Left ventricle myocardium superior (tissue), 1 donor: ENCODE measurements at regions not wholly inside any gene's neighbourhood (a gene's known extent, or its start where the extent isn't known, plus 50 kb on each side); places are given as distances from the start of the nearest gene placed in this dataset.
"Not testable (repeated sequence)": the region's sequence is repeated elsewhere in the genome, so short reads cannot be mapped to it uniquely, and the experiment has no call there.

Source experiments
- ATAC-seq: fragments of 200-7000 bp; cut with Tn5 transposase; one replicate; pipeline ENCODE4 v1.9.1; 2020; ENCODE audit warnings: mild to moderate bottlenecking, moderate library complexity
- DNase-seq: peaks from one replicate; pipeline ENCODE4 v3.0.0-alpha.2; 2020
- intact Hi-C: fragments of 100-400 bp; cut with micrococcal nuclease; formaldehyde crosslinking; loops from one replicate; pipeline ENCODE4 v1.11.0; 2022
- donor health status: DM: no; HTN: yes; CAD: no; lungs with severe emphysema.

DNA sequence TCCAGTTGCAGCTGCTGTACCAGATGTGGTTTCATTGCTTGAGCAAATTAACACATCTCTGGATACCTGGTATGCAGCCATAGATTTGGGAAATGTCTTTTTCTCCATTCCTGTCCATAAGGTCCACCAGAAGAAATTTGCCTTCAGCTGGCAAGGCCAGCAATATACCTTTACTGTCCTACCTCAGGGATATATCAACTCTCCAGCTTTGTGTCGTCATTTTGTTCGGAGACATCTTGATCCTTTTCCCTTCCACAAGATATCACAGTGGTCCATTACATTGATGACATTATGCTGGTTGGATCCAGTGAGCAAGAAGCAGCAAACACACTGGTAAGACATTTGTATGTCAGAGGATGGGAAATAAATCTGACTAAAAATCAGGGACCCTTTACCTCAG lies 576.1 kb upstream of the FBXO33 start:
- DNase-seq, intact Hi-C loops, ATAC-seq: not testable (repeated sequence)

DNA sequence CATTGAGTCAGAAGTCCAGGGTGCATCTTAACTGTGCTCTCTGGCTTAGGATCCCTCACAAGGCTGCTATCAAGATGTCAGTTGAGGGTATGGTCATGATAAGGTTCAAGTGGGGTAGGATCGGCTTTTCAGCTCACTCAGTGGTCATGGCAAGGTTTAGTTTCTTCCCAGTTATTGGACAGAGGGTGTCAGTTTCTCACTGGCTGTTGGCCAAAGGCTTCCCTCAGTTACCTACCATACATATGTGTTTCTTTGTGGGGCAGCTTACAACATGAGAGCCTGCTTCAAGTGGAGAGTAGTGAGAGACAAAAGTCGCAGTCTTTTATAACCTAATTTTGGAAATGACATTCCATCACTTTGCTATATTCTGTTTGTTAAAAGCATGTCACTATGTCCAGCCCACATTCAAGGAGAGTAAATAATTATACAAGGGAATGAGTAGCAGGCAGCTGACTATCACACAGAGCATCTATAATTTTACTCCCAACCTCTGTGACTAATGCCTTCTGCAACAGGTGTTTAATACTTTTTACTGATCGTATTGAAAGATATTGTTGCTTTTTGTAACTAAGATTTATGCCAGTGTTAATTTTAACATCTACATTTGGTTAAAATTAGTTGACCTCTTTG lies 572.8 kb upstream of the FBXO33 start:
- intact Hi-C loops = no loop called here
- no peak for DNase-seq
- ATAC-seq = no peak

- no peak for ATAC-seq
These were observed 571.5 kb upstream of the FBXO33 start for GRCh38 chr14:40003773-40004172.

DNA sequence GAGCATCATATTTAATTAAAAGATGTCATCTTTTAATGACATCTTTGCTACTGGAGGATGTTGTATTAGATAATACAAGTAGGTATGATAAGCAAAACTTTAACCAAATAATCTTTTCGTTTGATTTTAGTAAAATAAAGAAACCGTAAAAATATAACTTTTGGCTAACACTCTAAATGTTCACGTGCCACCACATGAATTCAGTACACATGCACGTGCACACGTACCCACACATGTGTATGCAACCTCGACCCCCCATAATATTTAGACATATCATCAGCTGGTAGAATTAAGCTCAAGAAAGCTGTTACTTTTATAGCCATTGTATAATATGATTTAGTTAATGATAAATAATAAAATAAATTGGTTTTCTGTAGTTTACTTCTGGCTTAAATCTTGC lies 566.6 kb upstream of the FBXO33 start:
- intact Hi-C loops = no loop called here

More at GRCh38 chr14:40003773-40004172, 571.5 kb upstream of the FBXO33 start:
- intact Hi-C loops = no loop called here
- no peak for DNase-seq

DNA sequence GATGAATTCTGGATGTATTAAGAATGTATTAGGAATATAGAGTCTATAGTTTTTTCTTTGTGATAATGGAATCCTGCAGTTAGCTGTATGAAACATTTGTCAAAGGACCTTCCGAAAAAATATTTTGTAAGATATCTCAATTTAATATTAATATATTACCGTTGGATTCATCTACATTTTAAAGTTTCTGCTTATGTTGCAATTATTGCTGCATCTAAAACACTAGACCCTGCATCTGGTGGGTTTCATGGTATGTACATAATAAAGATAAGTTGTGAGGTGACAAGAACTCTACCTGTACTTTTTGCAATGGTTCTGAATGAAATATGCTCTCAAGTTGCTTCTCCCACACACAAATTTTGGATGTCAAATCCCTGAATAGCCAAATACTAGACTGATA lies 565.9 kb upstream of the FBXO33 start:
- DNase-seq (no peak), ATAC-seq (no peak)
- intact Hi-C loops = no loop called here

More for the DNA sequence above, 566.6 kb upstream of the FBXO33 start:
- no peak for DNase-seq
- no peak for ATAC-seq

DNA sequence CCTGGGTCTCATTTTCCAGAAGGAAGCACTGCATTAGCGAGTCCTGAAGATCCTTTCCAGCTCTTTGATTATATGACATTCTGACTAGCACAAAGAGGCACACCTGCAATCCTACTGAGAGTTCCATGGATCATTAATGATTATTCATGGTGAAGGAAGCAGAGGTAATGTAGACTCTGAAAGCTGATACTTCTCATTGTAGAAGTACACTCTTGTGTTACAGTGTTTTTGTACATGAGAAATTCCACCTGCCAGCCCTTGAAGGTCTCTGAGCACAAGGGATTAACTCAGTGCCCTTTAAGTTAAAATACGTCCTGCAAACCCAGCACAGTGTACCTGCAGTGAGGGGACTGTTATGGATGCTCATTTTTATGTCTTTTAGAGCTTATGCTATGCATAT lies 558.8 kb upstream of the FBXO33 start:
- ATAC-seq (no peak), DNase-seq (no peak)
- intact Hi-C loops = no loop called here

DNA sequence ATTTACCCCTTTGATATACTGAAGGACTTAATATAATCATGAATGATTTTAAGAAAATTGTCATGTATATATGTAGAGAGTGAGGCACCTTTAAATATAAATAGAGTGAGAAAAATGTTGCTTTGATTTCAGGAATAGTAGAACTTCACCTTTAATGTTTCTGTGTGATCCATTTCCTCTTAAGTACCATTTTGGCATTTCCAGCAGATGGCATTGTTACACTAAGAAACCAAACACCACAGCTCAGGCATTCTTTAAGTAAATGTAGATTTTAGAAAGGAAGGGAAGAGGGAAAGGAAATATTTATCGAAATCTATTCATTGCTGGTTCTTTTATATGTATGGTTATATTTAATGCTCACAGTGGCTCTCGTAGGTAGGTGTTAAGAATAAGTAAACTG lies 556.7 kb upstream of the FBXO33 start:
- intact Hi-C loops = no loop called here
- no peak for DNase-seq
- ATAC-seq = no peak

- ATAC-seq = no peak
- intact Hi-C loops = no loop called here
- no peak for DNase-seq
These were observed 552.1 kb upstream of the FBXO33 start for GRCh38 chr14:39984323-39984722.

GRCh38 chr14:39977198-39977597 lies 545.0 kb upstream of the FBXO33 start:
- DNase-seq (no peak), ATAC-seq (no peak)
- intact Hi-C loops = no loop called here

- no peak for DNase-seq
- intact Hi-C loops = no loop called here
- ATAC-seq = no peak
These were observed 541.8 kb upstream of the FBXO33 start for GRCh38 chr14:39974036-39974435.

GRCh38 chr14:39972704-39973103 lies 540.5 kb upstream of the FBXO33 start:
- ATAC-seq = no peak
- intact Hi-C loops = no loop called here
- no peak for DNase-seq

GRCh38 chr14:39967885-39968284 lies 535.7 kb upstream of the FBXO33 start:
- intact Hi-C loops = no loop called here
- DNase-seq (no peak), ATAC-seq (no peak)

GRCh38 chr14:39957987-39958386 lies 525.8 kb upstream of the FBXO33 start:
- intact Hi-C loops = no loop called here
- no peak for ATAC-seq
- DNase-seq = no peak

DNA sequence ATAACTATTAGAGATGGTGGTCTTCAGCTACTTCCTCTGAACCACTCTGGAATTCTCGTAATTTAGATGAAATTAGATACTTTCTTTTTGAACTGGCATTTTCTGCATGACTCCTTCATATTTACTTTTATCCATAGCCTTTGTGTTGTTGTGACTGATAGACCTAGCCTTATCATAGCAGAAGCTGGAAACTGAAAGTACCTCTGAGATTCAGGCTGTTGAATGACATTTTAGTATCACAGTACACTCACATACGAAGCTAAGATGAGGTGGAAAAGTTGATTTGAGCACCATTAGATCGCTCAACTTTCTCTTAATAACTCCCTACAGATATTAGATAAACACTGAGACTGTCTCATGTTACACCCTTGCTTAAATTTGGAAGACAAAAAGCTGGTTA lies 525.1 kb upstream of the FBXO33 start:
- DNase-seq (no peak), ATAC-seq (no peak)
- intact Hi-C loops = no loop called here

DNA sequence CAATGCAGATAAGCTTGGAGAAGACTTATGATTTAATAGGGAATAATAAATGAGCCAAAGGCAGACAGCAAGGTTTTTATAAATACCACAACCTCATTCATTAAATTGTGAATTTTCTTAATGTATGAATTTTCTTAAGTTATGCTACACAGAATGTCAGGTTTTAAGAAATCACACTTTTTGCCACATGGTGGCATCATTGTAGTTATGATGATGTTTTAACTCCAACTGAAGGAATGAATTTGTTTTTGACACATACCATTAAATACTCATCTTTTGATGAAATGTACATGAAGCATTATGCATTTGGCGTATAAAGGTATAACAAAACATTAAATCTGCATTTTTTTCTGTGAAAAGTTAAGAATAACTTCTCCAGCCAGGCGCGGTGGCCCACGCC lies 524.1 kb upstream of the FBXO33 start:
- intact Hi-C loops = no loop called here
- DNase-seq = no peak
- no peak for ATAC-seq

DNA sequence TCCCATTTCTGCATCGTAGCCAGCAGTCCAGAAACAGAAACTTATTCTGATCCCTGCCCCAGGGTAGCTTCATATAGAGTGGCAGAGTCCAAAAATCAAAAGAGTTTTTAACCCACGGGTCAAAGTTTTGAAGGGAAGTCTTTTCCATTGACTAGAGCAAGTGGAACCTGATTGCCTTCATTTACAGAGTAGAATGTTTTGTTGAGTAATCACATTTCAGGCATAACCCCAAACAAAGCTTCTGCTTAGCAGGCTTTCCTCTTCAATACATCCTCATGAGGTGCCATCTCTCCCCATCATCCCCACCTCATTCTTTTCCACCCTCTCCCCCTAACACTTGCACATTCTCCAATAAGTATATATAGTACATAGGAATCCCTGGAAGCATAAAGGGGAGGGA lies 516.0 kb upstream of the FBXO33 start:
- intact Hi-C loops = no loop called here
- DNase-seq (no peak), ATAC-seq (no peak)

GRCh38 chr14:39946807-39947206 lies 514.6 kb upstream of the FBXO33 start:
- intact Hi-C loops = no loop called here
- DNase-seq (no peak), ATAC-seq (no peak)

DNA sequence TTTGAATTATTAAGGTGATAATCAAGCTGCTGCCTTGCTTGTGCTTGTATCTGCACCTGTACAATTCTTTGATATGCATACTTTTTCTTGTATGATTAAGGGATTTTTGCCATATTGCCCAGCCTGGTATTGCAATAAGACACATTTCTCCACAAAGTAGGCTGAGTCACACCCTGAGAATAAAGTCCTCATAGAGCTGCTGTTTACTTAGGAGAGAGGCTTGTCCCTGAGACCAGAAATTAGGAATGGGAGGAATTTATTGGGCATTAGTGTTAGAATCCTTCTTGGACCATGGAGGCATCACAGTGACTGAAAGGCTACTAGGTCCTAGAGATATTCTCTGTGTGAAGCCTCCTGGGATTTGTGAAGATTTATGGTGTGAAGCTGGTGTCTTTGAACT lies 506.8 kb upstream of the FBXO33 start:
- ATAC-seq = no peak
- intact Hi-C loops = no loop called here
- DNase-seq = no peak

- intact Hi-C loops = no loop called here
- ATAC-seq = no peak
- DNase-seq = no peak
These were observed 480.2 kb upstream of the FBXO33 start for GRCh38 chr14:39912192-39913100.

DNA sequence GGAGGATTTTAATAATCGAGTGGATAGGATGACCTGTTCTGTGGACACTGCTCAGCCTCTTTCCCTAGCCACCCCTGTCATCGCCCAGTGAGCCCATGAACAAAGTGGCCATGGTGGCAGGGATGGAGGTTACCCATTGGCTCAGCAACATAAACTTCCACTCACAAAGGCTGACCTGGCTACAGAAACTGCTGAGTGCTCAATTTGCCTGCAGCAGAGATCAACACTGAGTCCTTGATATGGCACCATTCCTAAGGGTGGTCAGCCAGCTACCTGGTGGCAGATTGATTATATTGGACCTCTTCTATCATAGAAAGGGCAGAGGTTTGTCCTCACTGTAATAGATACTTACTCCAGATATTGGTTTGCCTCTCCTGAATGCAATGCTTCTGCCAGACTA lies 465.4 kb upstream of the FBXO33 start:
- intact Hi-C loops = no loop called here
- ATAC-seq = no peak
- no peak for DNase-seq

DNA sequence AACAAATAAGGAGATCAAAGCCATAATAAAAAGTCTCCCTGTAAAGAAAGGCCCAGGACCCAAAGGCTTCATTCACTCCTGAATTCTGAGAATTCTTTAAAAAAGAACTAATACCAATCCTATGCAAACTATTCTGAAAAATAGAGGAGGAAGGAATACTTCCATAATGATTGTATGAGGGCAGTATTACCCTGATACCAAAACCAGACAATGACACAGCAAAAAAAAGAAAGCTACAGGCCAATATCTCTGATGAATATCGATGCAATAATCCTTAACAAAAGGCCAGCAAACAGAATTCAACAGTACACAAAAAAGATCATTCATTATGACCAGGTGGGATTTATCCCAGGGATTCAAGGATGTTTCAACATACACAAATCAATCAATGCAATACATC lies 457.8 kb upstream of the FBXO33 start:
- DNase-seq (no peak), ATAC-seq (no peak)
- intact Hi-C loops = no loop called here
